Natural killer cell treated with Interleukin-12 subunit alpha and Interleukin-12 subunit beta and Interleukin-15 and Interleukin-18, amount 100 ng/mL, for 72 hours (primary cell): ENCODE measurements at regions not wholly inside any gene's neighbourhood (a gene's known extent, or its start where the extent isn't known, plus 50 kb on each side); places are given as distances from the start of the nearest gene placed in this dataset.

Experiments
- ATAC-seq, 2 donors: fragments of 150-1000 bp; cut with Tn5 transposase in 1 of 2; sonication (Bioruptor Pico), chemical (Tn5 transposase) in 1 of 2; 2 replicates each; pipeline ENCODE4 v1.10.0; 2021
- DNase-seq: peaks from one replicate; pipeline ENCODE4 v3.0.0; 2022; ENCODE audit warnings: low spot score
- H3K27ac Mint-ChIP-seq, 2 donors: 1 replicate in 1 of 2; 2 replicates in 1 of 2; pipeline ENCODE4 v1.8.0; 2022; ENCODE audit warnings: mixed read lengths in 2 of 2, mild to moderate bottlenecking in 1 of 2, moderate library complexity in 1 of 2
- H3K27me3 Mint-ChIP-seq, 2 donors: 1 replicate in 1 of 2; 2 replicates in 1 of 2; pipeline ENCODE4 v1.8.0; 2022; ENCODE audit warnings: mixed read lengths in 2 of 2
- H3K36me3 Mint-ChIP-seq: one replicate; pipeline ENCODE4 v1.8.0; 2022; ENCODE audit warnings: mixed read lengths
- H3K4me1 Mint-ChIP-seq, 2 donors: 1 replicate in 1 of 2; 2 replicates in 1 of 2; pipeline ENCODE4 v1.8.0; 2022; ENCODE audit warnings: low read depth in 2 of 2, mixed read lengths in 2 of 2, mild to moderate bottlenecking in 1 of 2
- H3K4me3 Mint-ChIP-seq: one replicate; pipeline ENCODE4 v1.8.0; 2022; ENCODE audit warnings: mixed read lengths
- H3K9me3 Mint-ChIP-seq: 2 replicates; pipeline ENCODE4 v1.8.0; 2022; ENCODE audit warnings: mixed read lengths

DNA sequence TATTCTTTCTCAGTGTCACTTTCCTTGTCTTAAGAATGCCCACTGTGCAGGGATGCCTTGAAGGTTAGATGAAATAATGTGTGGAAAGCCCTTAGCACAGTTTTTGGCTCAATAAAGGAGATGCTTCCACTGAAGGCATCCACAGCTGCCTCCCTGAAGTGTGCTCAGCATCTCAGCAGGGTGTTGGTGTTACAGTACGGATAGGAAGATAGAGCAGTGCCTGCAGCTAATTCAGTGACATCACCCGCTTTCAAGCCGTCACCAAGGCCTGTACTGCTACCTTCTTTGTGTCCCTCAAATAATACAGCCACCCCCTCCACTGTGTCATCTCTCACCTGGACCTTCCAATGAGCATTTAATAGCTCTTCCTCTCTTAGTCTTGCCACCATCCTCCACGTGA is 59.0 kb downstream of the NDUFS5 start:
- peaks cover 6 to 12% of the 10 kb centered on the region in 2 donors for H3K4me1 Mint-ChIP-seq
- H3K9me3 Mint-ChIP-seq, result no peaks in the 10 kb centered on the region
- ATAC-seq (no peak), DNase-seq (no peak)
- H3K4me3 Mint-ChIP-seq, result no peak overlapping the region
- H3K27me3 Mint-ChIP-seq, result peaks cover 31 to 36% of the 10 kb centered on the region in 2 donors
- no peak overlapping the region for H3K27ac Mint-ChIP-seq
- no peaks in the 10 kb centered on the region for H3K36me3 Mint-ChIP-seq

DNA sequence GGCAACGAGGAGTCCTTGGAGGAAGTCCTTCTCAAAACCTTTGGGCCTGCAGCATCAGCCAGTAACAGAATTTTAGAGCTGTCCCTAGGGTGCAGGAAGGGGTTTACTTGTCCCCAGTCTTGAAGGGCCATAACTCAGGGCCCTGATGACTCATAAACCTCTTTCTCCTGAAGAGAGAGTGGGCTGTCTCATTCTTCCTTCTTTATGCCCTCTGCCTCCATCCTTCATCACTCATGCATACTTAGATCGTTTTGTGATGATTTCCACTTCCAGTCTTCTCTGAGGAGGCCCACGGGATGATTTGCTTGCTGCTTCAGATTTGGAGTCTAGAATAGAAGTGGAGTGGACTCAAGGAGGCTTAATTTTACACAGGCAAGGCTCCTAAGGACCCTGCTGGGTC is 60.2 kb downstream of the NDUFS5 start:
- DNase-seq (no peak), ATAC-seq (no peak)
- peaks cover 6 to 7% of the 10 kb centered on the region in 2 donors for H3K4me1 Mint-ChIP-seq
- no peak overlapping the region for H3K27ac Mint-ChIP-seq
- no peaks in the 10 kb centered on the region for H3K36me3 Mint-ChIP-seq
- peaks cover 25 to 30% of the 10 kb centered on the region in 2 donors for H3K27me3 Mint-ChIP-seq
- no peaks in the 10 kb centered on the region for H3K9me3 Mint-ChIP-seq
- H3K4me3 Mint-ChIP-seq, result no peak overlapping the region

DNA sequence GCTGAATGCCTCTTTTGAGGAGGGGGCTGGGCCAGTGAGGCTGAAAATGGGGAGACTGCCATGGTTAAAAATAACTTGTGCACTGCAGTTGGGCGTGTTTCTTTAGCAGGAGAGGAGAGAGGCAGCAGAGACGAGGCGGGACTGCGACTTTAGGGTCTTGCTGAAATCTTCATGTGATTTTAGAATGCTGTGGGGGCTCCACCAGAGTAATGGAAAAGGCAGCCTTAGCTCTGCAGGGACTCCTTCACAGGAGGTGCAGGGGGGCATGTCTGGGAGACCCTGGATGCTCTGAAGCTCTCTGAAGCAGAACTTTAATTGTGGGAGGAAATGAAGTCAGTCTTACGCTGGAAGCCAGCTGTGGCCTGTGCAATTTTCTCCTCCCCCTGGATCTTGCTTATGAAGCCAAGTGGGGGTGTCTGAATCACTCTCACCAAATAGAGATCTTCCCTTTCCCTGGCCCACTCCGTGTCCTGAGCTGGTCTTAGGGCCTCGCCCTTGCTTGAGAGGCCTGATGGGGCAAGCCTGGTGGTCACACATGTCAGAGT is 60.8 kb downstream of the NDUFS5 start:
- Mint-ChIP-seq H3K36me3 (no peaks in the 10 kb centered on the region), H3K9me3 (no peaks in the 10 kb centered on the region), H3K27ac (no peak overlapping the region), H3K4me3 (no peak overlapping the region), H3K27me3 (peaks cover 25 to 30% of the 10 kb centered on the region in 2 donors), H3K4me1 (peaks cover 6 to 7% of the 10 kb centered on the region in 2 donors)
- DNase-seq, result no peak
- no peak for ATAC-seq

DNA sequence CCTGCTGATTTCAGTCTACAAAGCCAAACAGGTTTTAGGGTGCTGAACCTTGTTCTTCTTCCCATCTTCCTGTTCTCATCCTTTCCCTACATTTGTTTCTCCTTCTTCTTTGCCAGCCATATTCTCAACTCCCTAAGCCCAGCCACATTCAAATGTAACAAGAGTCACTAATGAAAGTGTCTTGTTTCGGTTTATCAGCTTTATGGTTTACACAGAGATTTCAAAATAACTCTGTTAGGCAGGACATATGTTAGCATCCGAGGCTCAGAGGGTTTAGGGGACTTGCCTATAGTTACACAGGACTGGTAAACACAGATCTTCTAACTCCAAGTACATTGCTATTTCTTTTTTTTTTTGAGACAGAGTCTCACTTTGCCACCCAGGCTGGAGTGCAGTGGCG is 61.3 kb downstream of the NDUFS5 start:
- H3K36me3 Mint-ChIP-seq, result no peaks in the 10 kb centered on the region
- H3K27ac Mint-ChIP-seq, result no peak overlapping the region
- ATAC-seq (no peak), DNase-seq (no peak)
- no peaks in the 10 kb centered on the region for H3K9me3 Mint-ChIP-seq
- H3K4me3 Mint-ChIP-seq, result no peak overlapping the region
- peaks cover 4 to 8% of the 10 kb centered on the region in 2 donors for H3K4me1 Mint-ChIP-seq
- H3K27me3 Mint-ChIP-seq, result peaks cover 21 to 25% of the 10 kb centered on the region in 2 donors

DNA sequence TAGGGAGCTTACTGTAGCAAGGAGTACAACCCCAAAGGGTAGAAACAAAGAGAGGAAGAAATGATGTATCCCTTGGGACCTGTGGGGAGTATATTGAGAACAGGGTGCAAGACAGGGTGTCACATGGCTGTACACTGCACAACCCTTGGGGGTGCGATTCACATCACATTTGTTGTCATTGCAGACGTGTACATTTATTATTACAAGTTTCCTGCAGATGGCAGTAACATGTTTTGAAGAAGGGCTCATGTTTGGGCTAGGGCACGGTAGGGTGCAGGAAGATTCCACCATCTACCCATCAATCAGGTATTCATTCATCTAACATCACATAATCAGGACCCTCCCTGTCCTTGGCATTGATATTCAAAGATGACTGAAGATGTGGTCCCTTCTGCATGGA is 62.5 kb downstream of the NDUFS5 start:
- ATAC-seq, result no peak
- Mint-ChIP-seq H3K27me3 (peaks cover 16 to 23% of the 10 kb centered on the region in 2 donors), H3K4me1 (peaks cover 4 to 11% of the 10 kb centered on the region in 2 donors), H3K27ac (no peak overlapping the region), H3K4me3 (no peak overlapping the region), H3K9me3 (no peaks in the 10 kb centered on the region), H3K36me3 (no peaks in the 10 kb centered on the region)
- DNase-seq, result no peak

DNA sequence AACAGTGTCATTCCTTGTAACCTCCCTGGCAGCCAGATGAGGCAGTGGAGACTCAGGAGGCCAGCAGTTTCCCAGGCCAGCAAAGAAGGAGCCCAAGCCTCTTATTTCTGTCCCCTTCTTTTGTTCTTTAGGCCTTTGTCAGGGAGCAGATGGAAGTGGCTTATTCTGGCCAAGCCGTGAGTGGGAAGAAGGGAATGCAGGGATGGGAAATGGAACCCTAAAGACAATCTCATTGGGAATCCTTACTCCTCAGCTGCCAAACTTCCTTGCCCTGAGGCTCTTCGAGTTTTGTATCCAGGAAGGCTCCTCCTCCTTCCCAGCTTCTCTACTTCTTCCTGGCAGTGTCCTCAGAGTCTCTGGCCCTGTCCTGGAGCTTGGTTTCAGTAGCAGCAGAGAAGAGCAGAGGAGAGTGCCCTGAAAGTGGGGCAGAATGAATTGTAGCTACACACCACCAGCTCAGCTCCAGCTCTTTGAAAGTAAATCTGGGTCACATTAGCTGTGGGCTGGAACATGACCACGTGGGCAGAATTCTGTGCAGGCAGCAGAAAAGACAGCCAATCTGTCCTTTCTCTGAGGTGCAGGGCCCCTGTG is 63.9 kb downstream of the NDUFS5 start:
- H3K4me3 Mint-ChIP-seq, result no peak overlapping the region
- H3K27ac Mint-ChIP-seq, result no peak overlapping the region

DNA sequence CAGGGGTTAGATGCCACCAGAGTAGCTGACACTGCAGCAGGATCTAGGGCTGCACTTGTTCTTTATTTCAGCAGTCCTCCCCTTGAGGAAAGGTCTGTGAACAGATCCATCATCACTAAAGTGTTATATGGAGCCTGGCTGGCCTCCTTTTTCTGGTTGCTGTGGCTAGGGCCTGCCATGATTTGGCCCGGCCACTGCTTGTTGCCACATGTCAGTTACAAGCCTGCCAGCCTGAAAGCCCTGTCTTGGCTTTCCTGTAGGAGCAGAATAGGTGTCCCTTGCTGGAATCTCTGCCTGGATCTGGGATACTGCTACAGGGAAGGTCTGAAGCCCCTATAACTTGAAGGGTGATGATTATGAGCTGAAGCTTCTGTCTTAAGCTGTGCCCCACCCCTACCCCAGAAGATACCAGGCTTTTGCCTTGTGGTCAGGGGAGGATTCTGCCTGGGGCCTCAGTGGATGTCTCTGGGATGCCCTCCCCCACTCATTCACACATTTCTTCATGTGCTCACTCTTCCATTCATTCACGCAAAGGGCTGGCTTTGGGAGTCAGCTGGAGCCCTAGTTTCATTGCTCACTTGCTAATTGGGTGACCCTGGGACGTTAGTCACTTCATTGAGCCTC is 64.7 kb downstream of the NDUFS5 start:
- H3K36me3 Mint-ChIP-seq, result no peaks in the 10 kb centered on the region
- no peak for ATAC-seq
- peaks cover 3 to 7% of the 10 kb centered on the region in 2 donors for H3K27me3 Mint-ChIP-seq
- no peak overlapping the region for H3K27ac Mint-ChIP-seq
- peaks cover 3 to 11% of the 10 kb centered on the region in 2 donors for H3K4me1 Mint-ChIP-seq
- H3K9me3 Mint-ChIP-seq, result no peaks in the 10 kb centered on the region
- no peak overlapping the region for H3K4me3 Mint-ChIP-seq
- no peak for DNase-seq

More for the DNA sequence above, 63.9 kb downstream of the NDUFS5 start:
- DNase-seq (no peak), ATAC-seq (no peak)
- peaks cover 7 to 9% of the 10 kb centered on the region in 2 donors for H3K27me3 Mint-ChIP-seq
- no peaks in the 10 kb centered on the region for H3K9me3 Mint-ChIP-seq
- H3K36me3 Mint-ChIP-seq, result no peaks in the 10 kb centered on the region
- H3K4me1 Mint-ChIP-seq, result peaks cover 4 to 11% of the 10 kb centered on the region in 2 donors

DNA sequence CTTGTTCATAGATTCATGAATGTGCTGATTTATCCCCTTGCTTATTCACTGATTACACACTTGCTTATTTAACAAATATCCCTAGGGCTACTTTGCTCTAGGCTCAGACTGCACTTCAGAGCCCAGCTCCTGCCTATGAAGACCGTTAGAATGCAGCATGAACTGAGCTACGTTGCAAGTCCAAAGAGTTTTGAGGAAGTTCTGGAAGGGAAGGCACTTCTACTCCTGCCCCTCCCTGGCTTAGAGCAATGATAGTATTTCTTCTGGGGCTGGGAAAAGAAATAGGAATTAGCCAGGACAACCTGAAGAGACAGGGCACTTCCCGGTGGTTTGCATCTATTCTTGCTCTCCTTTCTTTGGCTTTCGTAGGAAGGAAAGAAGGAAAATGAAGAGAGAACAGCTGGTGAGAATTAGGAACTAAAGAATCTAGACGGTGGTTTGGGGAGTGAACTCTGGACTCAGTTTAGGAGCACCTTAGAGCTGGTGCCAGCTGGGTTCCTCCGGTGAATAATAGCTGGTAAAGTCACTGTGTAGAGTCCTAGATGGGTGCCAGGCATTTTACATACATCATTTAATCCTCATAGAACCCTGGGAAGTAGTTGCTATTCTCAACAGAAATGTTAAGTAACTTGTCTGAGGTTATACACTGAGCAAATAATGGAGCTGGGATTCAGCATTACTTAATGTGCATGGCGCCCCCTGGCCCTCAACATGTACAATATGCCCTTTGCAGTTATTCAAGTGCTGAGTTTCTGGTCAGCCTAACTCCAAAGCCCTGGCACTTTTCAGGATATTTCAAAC is 65.9 kb downstream of the NDUFS5 start:
- Mint-ChIP-seq H3K4me3 (no peak overlapping the region), H3K4me1 (peaks cover 0 to 11% of the 10 kb centered on the region in 2 donors), H3K9me3 (no peaks in the 10 kb centered on the region), H3K27ac (no peak overlapping the region), H3K27me3 (no peaks in the 10 kb centered on the region), H3K36me3 (no peaks in the 10 kb centered on the region)
- peak in 1 of 2 donors; percentile 57 for ATAC-seq
- no peak for DNase-seq

DNA sequence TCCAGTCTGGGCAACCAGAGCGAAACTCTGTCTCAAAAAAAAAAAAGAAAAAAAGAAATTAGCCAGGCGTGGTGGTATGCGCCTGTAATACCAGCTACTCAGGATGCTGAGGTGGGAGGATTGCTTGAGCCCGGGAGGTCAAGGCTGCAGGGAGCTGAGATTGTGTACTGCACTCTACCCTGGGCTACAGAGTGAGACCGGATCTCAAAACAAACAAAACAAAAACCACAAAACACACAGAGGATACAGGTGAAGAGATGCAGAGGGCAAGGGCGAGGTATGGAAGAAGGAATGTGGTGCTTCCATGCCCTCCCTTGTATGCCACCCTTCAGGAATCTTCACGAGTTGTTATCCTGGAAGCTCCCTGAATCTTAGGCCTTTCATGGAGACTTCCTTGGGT is 68.5 kb downstream of the NDUFS5 start:
- Mint-ChIP-seq H3K27ac (no peak overlapping the region), H3K27me3 (no peaks in the 10 kb centered on the region), H3K9me3 (no peaks in the 10 kb centered on the region), H3K4me1 (peaks cover 5% of the 10 kb centered on the region in 2 donors), H3K4me3 (no peak overlapping the region), H3K36me3 (no peaks in the 10 kb centered on the region)
- DNase-seq (no peak), ATAC-seq (no peak)

DNA sequence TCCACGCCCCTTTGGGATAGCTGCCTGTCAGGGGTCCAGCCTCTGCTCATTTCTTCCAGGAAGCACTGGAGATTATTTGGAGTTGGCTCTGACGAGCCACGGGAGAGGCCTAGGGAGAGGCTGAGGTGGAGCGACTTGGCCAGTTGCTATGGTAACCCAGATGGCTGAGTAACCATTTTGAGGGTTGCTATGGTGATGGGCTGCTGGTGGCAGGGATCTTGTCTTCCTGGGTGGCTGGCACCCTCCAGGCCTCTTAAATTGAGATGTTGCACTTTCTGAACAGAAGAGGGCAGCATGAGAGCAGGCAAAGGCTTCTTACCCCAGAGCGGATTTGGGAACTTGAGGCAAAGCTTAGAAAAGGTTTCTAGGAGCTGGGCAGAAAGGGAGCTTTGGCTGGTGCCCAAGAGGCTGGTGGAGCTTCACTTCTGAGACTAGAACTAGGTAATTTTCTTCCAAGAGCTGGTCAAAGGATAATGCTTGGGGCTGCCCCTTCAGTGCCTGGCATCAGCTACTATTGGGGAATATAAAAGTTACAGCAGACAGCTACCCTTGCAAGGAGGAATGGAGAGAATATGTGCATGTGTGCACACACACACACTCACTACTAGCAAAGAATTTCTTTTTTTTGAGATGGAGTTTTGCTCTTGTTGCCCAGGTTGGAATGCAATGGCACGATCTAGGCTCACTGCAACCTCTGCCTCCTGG is 72.5 kb downstream of the NDUFS5 start:
- peak; percentile 79 to 82 for ATAC-seq
- Mint-ChIP-seq H3K27me3 (peaks cover 0 to 3% of the 10 kb centered on the region in 2 donors), H3K4me3 (no peak overlapping the region), H3K36me3 (no peaks in the 10 kb centered on the region), H3K27ac (peak overlapping the region in 1 of 2 donors; percentile 7), H3K4me1 (peaks cover 15 to 21% of the 10 kb centered on the region in 2 donors), H3K9me3 (no peaks in the 10 kb centered on the region)
- DNase-seq, result peak; percentile 74

DNA sequence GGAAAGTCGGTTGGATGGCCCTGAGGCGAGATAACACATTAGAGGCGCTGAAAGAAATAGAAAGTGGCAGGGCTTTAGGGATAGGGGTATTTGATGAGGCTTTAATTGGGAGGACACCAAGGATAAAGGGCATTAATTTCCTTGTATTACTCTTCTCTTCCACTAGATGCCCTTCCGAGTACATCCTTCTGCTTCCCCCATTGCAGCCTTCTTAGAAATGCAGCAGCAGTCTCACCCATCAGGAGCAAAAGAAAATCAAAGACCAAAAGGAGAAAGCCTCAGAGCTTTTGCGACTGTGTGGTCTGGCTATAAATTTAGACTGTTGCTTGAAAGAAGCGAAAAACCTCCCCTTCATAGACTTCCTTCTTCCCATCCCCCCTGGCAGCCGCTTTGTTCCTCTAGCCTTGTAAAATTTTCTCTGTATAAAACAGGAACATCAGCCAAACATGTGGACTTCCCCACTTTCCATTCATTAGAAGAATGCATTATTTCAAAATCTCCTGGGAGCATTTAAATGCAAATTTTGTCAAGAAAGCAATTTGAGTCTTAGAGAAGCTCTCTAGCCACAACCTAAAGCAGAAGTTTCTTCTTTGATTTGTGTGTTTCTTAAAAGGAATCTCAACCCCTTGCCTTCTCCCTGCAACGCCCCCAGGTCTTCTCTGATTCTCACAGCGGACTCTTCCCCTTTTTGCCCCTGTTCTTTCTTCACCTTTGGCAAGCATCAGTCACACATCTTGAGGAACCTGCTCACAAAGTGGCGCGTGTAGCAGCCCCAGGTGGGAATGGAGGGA is 76.6 kb downstream of the NDUFS5 start:
- no peak overlapping the region for H3K27ac Mint-ChIP-seq
- H3K27me3 Mint-ChIP-seq, result peaks cover 0 to 11% of the 10 kb centered on the region in 2 donors
- H3K36me3 Mint-ChIP-seq, result no peaks in the 10 kb centered on the region
- no peak overlapping the region for H3K4me3 Mint-ChIP-seq
- no peak for DNase-seq
- peaks cover 15 to 31% of the 10 kb centered on the region in 2 donors for H3K4me1 Mint-ChIP-seq
- no peaks in the 10 kb centered on the region for H3K9me3 Mint-ChIP-seq
- ATAC-seq, result no peak

DNA sequence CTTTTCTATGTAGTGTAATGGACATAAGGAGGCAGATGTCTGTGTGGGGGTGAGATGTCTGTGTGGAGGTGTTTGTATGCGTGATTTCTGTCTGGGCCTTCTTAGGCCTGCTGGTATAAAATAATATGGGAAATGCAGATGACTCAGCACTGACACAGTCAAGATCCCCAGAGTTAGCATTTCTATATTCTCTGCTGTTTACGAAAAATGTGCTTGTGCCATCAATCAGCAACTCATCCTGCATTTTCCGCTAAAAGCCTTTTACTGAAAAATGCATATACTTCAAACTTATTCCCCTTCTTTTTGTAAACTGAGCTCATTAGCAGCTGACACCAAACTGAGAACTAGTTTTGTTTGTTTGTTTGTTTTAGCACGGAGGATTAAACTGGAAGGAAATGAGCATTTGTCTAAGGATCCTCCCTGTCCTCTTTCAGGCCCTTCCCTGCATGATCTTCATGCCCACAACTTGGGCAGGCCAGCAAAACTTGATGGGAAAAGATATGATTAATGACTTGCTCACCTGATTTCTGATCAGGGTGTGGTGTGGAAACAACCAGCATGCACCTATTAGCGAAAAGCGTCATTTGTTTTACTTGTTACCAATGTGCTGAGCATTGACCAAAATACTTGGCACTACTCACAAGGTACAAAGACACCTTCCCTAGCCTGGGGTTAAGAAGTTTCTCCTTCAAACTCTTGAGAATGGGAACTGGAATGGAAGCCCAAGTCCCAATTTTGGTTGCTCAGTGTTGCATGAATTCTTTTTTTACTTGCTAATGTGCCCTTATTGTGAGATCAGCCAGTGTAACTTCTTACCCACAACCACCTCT is 77.4 kb downstream of the NDUFS5 start:
- Mint-ChIP-seq H3K36me3 (no peaks in the 10 kb centered on the region), H3K4me3 (peak overlapping the region; percentile 3), H3K27ac (peak overlapping the region in 1 of 2 donors; percentile 10), H3K27me3 (peaks cover 0 to 11% of the 10 kb centered on the region in 2 donors), H3K9me3 (no peaks in the 10 kb centered on the region), H3K4me1 (peaks cover 15 to 29% of the 10 kb centered on the region in 2 donors)
- DNase-seq (no peak), ATAC-seq (no peak)
